CD4-positive, alpha-beta T cell (primary cell): ENCODE measurements at regions not wholly inside any gene's neighbourhood (a gene's known extent, or its start where the extent isn't known, plus 50 kb on each side); places are given as distances from the start of the nearest gene placed in this dataset.

Experiments
- ATAC-seq: fragments of 200-7000 bp; cut with Tn5 transposase; one replicate; pipeline ENCODE4 v1.10.0; 2022; ENCODE audit warnings: mild to moderate bottlenecking; ENCODE audit not compliant: poor library complexity
- CTCF ChIA-PET: fragments of 350-600 bp; sonication (Branson Sonifier 250); formaldehyde crosslinking; loops from one replicate; lab custom pipeline; 2021; ENCODE audit warnings: antibody characterized with exemption, inconsistent platforms; lab: Charles Lee
- POLR2A ChIA-PET: fragments of 350-600 bp; sonication (Branson Sonifier 250); formaldehyde crosslinking; loops from one replicate; lab custom pipeline; 2021; ENCODE audit warnings: antibody characterized with exemption, inconsistent platforms; lab: Charles Lee
- DNase-seq, 14 experiments: peaks; one replicate each; pipeline ENCODE4 v3.0.0-alpha.2; 2013 to 2020; ENCODE audit warnings: mixed read lengths in 2 of 14
- H3K27ac ChIP-seq, 2 donors: one replicate each; pipeline versions ENCODE4 v1.5.1 to v1.7.0; 2013; ENCODE audit warnings: low read length in 2 of 2, low read depth in 1 of 2, mild to moderate bottlenecking in 1 of 2
- H3K27me3 ChIP-seq, 2 experiments: 1 replicate in 1 of 2; 2 replicates in 1 of 2; pipeline versions ENCODE4 v1.6.1 to v1.7.0; 2013; ENCODE audit warnings: low read length in 2 of 2, control low read depth in 1 of 2, mild to moderate bottlenecking in 1 of 2, moderate library complexity in 1 of 2; ENCODE audit not compliant: insufficient read depth in 2 of 2, control insufficient read depth in 1 of 2
- H3K36me3 ChIP-seq: one replicate; pipeline ENCODE4 v1.6.1; 2013; ENCODE audit warnings: low read length, control low read depth; ENCODE audit not compliant: insufficient read depth
- H3K4me1 ChIP-seq: one replicate; pipeline ENCODE4 v1.6.1; 2013; ENCODE audit warnings: low read length, control low read depth; ENCODE audit not compliant: insufficient read depth
- H3K4me3 ChIP-seq: one replicate; pipeline ENCODE4 v1.5.1; 2013; ENCODE audit warnings: mild to moderate bottlenecking, low read length, moderate library complexity
- H3K9me3 ChIP-seq, 2 experiments: 1 replicate in 1 of 2; 2 replicates in 1 of 2; pipeline versions ENCODE4 v1.6.1 to v1.7.0; 2013; ENCODE audit warnings: low read length in 2 of 2, mild to moderate bottlenecking in 2 of 2, control low read depth in 1 of 2, moderate library complexity in 1 of 2; ENCODE audit not compliant: control insufficient read depth in 1 of 2, insufficient read depth in 1 of 2
- H3K27ac Mint-ChIP-seq: one replicate; pipeline ENCODE4 v1.8.0; 2020; ENCODE audit warnings: mixed read lengths
- H3K27me3 Mint-ChIP-seq: one replicate; pipeline ENCODE4 v1.8.0; 2021; ENCODE audit warnings: mixed read lengths
- H3K36me3 Mint-ChIP-seq: one replicate; pipeline ENCODE4 v1.8.0; 2021; ENCODE audit warnings: low read depth, mixed read lengths
- H3K4me1 Mint-ChIP-seq: one replicate; pipeline ENCODE4 v1.8.0; 2021; ENCODE audit warnings: low read depth, mixed read lengths
- H3K4me3 Mint-ChIP-seq: one replicate; pipeline ENCODE4 v1.8.0; 2020; ENCODE audit warnings: mild to moderate bottlenecking, mixed read lengths
- H3K9me3 Mint-ChIP-seq: one replicate; pipeline ENCODE4 v1.8.0; 2020; ENCODE audit warnings: mixed read lengths
- CTCF ChIP-seq: fragments of 200-600 bp; IDR thresholded peaks from one replicate; pipeline ENCODE4 v1.8.0; 2022; ENCODE audit warnings: antibody characterized with exemption, mild to moderate bottlenecking
- intact Hi-C, 2 experiments: fragments of 100-400 bp; cut with DNase I in 1 of 2; cut with micrococcal nuclease in 1 of 2; formaldehyde crosslinking; loops; one replicate each; pipeline versions ENCODE4 v1.15.1 to v1.9.0; 2023 to 2025; cut with DNase I, micrococcal nuclease

- intact Hi-C loops: no loop called here
- Histone ChIP-seq H3K9me3 (peaks cover 6 to 16% of the 10 kb centered on the region in 2 experiments), H3K4me1 (no peaks in the 10 kb centered on the region), H3K27ac (no peak overlapping the region), H3K27me3 (peaks cover 0 to 5% of the 10 kb centered on the region in 2 experiments), H3K36me3 (no peaks in the 10 kb centered on the region), H3K4me3 (no peak overlapping the region)
- Mint-ChIP-seq H3K9me3 (no peaks in the 10 kb centered on the region), H3K4me1 (no peaks in the 10 kb centered on the region), H3K4me3 (no peak overlapping the region), H3K27ac (no peak overlapping the region), H3K27me3 (peaks cover 25% of the 10 kb centered on the region), H3K36me3 (no peaks in the 10 kb centered on the region)
- no peak for TF ChIP-seq CTCF
- ChIA-PET POLR2A (no interaction called here), CTCF (no interaction called here)
- DNase-seq (no peak), ATAC-seq (no peak)
These were observed 231.5 kb downstream of the AACS start for GRCh38 chr12:125296701-125297100.

- no peak for TF ChIP-seq CTCF
- no peak for DNase-seq
- H3K27ac ChIP-seq: no peak overlapping the region
- Mint-ChIP-seq H3K9me3 (no peaks in the 10 kb centered on the region), H3K4me1 (no peaks in the 10 kb centered on the region), H3K27ac (no peak overlapping the region), H3K27me3 (peaks cover 25% of the 10 kb centered on the region), H3K36me3 (no peaks in the 10 kb centered on the region), H3K4me3 (no peak overlapping the region)
- POLR2A ChIA-PET: no interaction called here
- H3K4me1 ChIP-seq: no peaks in the 10 kb centered on the region
- no peaks in the 10 kb centered on the region for H3K36me3 ChIP-seq
- intact Hi-C loops: no loop called here
- H3K9me3 ChIP-seq: peaks cover 0 to 13% of the 10 kb centered on the region in 2 experiments
- ATAC-seq: no peak
- no peak overlapping the region for H3K4me3 ChIP-seq
- H3K27me3 ChIP-seq: peaks cover 0 to 2% of the 10 kb centered on the region in 2 experiments
- CTCF ChIA-PET: no interaction called here
These were observed 234.6 kb downstream of the AACS start for GRCh38 chr12:125299840-125300239.

GRCh38 chr12:125300249-125300648, 235.0 kb downstream of the AACS start:
- Mint-ChIP-seq H3K4me1 (no peaks in the 10 kb centered on the region), H3K27me3 (peaks cover 25% of the 10 kb centered on the region), H3K36me3 (no peaks in the 10 kb centered on the region), H3K4me3 (no peak overlapping the region), H3K9me3 (no peaks in the 10 kb centered on the region), H3K27ac (no peak overlapping the region)
- Histone ChIP-seq H3K36me3 (no peaks in the 10 kb centered on the region), H3K4me1 (no peaks in the 10 kb centered on the region), H3K27ac (no peak overlapping the region), H3K27me3 (no peaks in the 10 kb centered on the region), H3K9me3 (peaks cover 0 to 13% of the 10 kb centered on the region in 2 experiments), H3K4me3 (no peak overlapping the region)
- ATAC-seq (no peak), DNase-seq (no peak)
- TF ChIP-seq CTCF: no peak
- intact Hi-C loops: no loop called here
- ChIA-PET CTCF (interaction anchor here (1.2 kb wide), 1 partner anchor 8 kb away, joined by 3 read pairs; no protein-coding TSS in a partner anchor), POLR2A (no interaction called here)
